OCI-LY1 (cell line): ENCODE measurements at regions not wholly inside any gene's neighbourhood (a gene's known extent, or its start where the extent isn't known, plus 50 kb on each side); places are given as distances from the start of the nearest gene placed in this dataset.

Experiments
- EZH2 ChIP-seq: fragments of 200-600 bp; sonication (generic), shearing (Covaris generic); IDR thresholded peaks from 2 replicates; pipeline ENCODE4 v1.8.0; 2017; ENCODE audit warnings: borderline replicate concordance, mixed run types, mild to moderate bottlenecking, antibody characterized with exemption, low read length, moderate library complexity, mixed read lengths
- TF ChIP-seq, protein P1 (sequence below): fragments of 200-600 bp; sonication (generic), shearing (Covaris generic); IDR thresholded peaks from 2 replicates; pipeline ENCODE4 v1.5.1; 2017; ENCODE audit warnings: mild to moderate bottlenecking, antibody characterized with exemption, low read length, moderate library complexity, mixed read lengths

- TF ChIP-seq, protein P1, sequence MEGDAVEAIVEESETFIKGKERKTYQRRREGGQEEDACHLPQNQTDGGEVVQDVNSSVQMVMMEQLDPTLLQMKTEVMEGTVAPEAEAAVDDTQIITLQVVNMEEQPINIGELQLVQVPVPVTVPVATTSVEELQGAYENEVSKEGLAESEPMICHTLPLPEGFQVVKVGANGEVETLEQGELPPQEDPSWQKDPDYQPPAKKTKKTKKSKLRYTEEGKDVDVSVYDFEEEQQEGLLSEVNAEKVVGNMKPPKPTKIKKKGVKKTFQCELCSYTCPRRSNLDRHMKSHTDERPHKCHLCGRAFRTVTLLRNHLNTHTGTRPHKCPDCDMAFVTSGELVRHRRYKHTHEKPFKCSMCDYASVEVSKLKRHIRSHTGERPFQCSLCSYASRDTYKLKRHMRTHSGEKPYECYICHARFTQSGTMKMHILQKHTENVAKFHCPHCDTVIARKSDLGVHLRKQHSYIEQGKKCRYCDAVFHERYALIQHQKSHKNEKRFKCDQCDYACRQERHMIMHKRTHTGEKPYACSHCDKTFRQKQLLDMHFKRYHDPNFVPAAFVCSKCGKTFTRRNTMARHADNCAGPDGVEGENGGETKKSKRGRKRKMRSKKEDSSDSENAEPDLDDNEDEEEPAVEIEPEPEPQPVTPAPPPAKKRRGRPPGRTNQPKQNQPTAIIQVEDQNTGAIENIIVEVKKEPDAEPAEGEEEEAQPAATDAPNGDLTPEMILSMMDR, result no peak
- TF ChIP-seq EZH2, result no peak
Measured at GRCh38 chrX:1009771-1010170, 202.7 kb downstream of the CRLF2 start.
